ENCODE measurements at regions not wholly inside any gene's neighbourhood (a gene's known extent, or its start where the extent isn't known, plus 50 kb on each side); places are given as distances from the start of the nearest gene placed in this dataset.
A peak's percentile ranks its signal among the peaks of the same experiment; 100 is the strongest.
"Not testable (repeated sequence)": the region's sequence is repeated elsewhere in the genome, so short reads cannot be mapped to it uniquely, and the experiment has no call there.

DNA sequence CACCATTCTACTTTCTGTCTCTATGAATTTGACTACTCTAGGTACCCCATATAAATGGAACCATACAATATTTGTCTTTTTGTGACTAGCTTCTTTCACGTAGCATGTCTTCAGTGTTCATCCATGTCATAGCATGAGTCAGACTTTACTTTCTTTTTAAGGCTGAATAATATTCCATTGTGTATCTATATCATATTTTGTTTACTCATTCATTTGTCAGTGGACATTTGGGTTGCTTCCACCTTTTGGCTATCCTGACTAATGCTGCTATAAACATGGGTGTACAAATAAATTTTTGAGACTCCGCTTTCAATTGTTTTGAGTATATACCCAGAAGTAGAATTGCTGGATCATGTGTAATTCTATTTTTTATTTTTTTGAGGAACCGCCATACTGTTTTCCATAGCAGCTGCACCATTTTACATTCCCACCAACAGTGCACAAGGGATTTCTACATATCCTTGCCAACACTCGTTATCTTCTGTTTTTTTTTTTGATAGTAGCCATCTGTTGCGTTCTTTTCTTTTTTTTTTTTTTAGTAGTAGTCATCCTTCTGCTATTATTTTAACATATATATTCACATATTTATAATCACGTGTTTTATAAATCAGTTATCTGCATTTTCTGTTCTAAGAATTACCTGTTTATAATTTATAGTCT is 158.0 kb upstream of the MED14 start:
- DNase-seq, result no peak

GRCh38 chrX:40895246-40895645 is 159.9 kb upstream of the MED14 start:
- no peak for DNase-seq

- DNase-seq, result no peak
Observed at GRCh38 chrX:40897718-40898270, 162.5 kb upstream of the MED14 start.

GRCh38 chrX:40904739-40905138 is 169.4 kb upstream of the MED14 start:
- DNase-seq, result not testable (repeated sequence)

DNA sequence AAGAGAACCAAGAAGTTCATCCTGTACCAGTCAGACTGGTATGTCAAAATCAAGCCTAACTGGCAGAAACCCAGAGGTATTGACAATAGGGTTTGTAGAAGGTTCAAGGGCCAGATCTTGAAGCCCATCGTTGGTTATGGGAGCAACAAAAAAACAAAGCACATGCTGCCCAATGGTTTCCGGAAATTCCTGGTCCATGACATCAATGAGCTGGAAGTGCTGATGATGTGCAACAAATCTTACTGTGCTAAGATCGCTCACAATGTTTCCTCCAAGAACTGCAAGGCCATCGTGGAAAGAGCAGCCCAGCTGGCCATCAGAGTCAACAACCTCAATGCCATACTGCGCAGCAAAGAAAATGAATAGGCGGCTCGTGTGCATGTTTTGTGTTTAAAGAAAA is 172.7 kb upstream of the MED14 start:
- DNase-seq, result no peak

- no peak for DNase-seq
Observed at GRCh38 chrX:40908857-40909475, 173.6 kb upstream of the MED14 start.

DNA sequence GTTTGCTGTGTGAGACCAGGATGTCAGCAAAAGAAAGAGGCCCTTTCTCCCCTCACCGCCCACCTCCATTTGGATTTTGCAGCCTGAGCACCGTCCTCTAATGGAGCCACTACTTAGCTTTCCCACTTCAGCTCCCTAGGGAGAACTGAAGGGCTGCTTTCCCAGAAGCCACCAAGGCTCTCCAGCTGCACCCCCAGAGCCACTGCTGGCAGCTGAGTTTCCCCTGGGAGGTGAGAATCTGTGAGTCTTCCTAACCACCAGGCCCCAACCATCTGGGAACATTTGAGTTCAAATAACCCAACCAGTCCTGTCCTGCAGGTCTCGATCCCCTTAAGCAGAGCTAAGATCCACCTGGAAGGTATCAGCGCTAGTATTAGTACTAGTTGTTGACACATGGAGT is 173.1 kb upstream of the USP9X start:
- DNase-seq, result no peak

DNA sequence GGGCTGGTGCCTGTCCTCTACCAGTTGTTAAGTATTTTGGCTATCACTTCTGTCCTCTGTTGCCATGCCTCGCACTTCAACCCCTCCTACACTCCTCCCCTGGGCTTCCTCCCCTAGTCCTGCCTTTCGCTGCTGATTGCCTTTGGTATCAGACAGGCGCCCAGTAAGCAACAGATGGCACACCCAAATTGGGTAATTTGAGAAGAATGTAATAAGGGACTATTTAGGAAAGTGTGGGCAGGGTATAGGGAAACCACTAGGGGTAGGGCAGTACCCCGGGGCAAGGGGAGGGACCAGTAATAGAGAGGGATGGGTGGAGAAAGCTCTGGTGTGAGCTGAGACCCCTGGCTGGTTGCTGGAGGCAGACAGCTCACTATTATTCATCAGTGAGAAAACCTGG is 172.7 kb upstream of the USP9X start:
- no peak for DNase-seq

GRCh38 chrX:40920351-40920750 is 164.9 kb upstream of the USP9X start:
- no peak for DNase-seq

- DNase-seq, result peak; percentile 7 to 25
Observed at GRCh38 chrX:40922307-40922706, 162.9 kb upstream of the USP9X start.

- DNase-seq, result not testable (repeated sequence)
Observed at GRCh38 chrX:40926739-40927427, 158.4 kb upstream of the USP9X start.

- DNase-seq, result no peak
Observed at GRCh38 chrX:40928076-40928475, 157.2 kb upstream of the USP9X start.

- no peak for DNase-seq
Observed at GRCh38 chrX:40931921-40932320, 153.3 kb upstream of the USP9X start.

- no peak for DNase-seq
Observed at GRCh38 chrX:40933132-40933705, 152.0 kb upstream of the USP9X start.

DNA sequence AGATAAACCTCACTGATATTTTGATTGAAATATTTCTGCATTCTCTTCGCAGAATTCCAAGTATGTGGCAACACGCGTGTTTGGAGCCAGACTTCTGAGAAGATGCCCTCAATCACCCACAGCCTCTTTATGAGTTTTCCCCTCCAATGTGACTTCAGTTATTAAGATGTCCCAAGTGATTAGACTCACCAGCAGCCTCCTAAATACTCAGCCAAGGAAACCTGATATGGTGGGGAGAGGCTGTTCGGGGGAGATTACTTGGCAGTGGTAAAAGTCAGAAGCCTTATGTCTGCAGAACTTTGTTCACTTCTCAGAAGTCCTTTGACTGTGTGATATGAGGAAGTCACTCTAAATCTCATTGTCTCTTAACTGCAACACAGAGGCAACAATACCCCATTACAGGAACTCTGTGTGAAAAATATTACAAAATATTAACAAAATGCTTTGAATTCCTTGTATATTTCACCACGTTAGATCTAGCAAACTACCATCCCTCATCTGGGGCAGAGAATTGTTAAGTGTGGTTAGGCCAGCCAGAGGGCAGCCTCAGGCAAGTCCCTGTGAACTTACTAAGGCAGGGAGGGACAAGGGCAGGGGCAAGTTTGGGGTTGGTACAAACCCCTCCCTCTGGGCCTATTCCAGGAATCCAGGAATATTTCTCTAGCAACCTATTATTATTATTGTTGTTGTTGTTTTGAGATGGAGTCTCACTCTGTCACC is 151.4 kb upstream of the USP9X start:
- DNase-seq, result no peak

DNA sequence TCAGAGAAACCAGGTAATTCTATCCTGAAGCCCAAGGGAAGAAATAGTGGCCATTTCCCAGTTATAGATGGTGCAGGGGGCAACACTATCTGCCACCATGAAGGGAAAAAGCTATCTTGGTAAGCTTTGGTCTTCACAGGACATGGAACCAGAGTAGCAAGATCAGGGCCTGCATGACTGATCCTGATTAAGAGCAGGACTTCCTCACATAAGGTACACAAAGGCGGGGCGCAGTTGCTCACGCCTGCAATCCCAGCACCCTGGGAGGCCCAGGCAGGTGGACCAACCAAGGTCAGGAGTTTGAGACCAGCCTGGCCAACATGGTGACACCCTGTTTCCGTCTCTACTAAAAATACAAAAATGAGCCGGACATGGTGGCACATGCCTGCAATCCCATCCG is 148.4 kb upstream of the USP9X start:
- no peak for DNase-seq

- DNase-seq, result no peak
Observed at GRCh38 chrX:40938423-40938822, 146.8 kb upstream of the USP9X start.

- DNase-seq, result no peak
Observed at GRCh38 chrX:40943093-40943641, 142.1 kb upstream of the USP9X start.

DNA sequence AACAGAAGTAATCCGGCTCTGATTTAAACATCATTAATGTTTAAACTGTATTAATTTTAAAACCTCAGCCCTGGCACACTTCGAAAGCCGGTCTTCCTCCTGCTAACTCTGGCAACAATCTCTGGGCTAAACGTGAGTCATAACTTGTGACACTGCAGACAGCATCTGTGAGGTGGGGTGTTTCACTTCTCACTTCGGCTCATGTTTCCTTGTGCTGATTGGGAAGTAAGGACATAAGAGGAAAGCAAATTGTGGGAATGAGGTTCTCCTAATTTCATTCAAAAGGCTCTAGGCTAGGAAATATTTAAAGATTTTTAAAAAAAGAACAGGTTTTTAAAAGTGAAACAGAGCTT is 139.9 kb upstream of the USP9X start:
- DNase-seq, result no peak

DNA sequence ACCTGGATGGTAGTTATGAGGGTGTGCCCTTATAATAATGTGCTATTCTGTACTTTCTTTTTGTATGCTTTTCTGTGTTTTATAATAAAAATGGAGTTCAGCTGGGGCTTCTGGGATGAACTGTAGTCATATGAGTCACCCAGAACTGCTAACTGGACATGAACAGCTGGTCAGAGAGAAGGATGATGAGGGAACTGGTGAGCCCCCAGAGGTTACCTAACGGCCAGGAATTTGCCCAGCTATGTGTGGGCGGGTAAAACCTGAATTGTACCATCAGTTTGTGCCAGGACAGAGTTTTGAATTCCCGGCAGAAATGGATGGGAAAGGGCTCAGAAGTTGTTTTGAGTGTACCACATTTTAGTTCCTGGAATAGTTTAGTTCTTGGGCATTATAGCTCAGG is 138.0 kb upstream of the USP9X start:
- DNase-seq, result no peak

GRCh38 chrX:40949071-40949470 is 136.2 kb upstream of the USP9X start:
- no peak for DNase-seq

DNA sequence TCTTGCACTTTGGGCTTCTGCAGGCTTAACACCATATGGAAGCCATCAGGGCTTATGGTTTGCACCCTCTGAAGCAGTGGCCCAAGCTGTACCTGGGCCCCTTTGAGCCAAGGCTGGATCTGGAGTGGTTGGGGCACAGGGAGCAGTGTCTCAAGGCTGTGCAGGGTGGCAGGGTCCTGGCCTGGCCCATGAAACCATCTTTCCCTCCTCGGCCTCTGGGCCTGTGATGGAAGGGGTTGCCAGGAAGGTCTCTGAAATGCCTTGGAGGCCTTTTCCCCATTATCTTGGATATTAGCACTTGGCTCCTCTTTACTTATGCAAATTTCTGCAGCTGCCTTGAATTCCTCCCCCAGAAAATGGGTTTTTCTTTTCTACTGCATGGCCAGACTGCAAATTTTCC is 134.7 kb upstream of the USP9X start:
- no peak for DNase-seq

DNA sequence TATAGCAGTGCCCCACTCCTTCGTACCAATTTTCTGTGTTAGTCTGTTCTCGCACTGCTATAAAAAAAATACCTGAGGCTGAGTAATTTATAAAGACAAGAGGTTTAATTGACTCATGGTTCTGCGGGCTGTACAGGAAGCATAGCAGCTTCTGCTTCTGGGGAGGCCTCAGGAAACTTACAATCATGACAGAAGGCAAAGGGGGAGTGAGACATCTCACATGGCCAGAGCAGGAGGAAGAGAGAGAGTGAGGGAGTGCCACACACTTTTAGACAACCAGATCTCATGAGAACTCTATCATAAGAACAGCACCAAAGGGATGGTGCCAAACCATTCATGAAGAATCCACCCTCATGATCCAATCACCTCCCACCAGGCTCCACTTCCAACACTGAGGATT is 133.8 kb upstream of the USP9X start:
- not testable (repeated sequence) for DNase-seq
